ENCODE measurements at regions not wholly inside any gene's neighbourhood (a gene's known extent, or its start where the extent isn't known, plus 50 kb on each side); places are given as distances from the start of the nearest gene placed in this dataset.

- H3K4me1 ChIP-seq (ENCODE audit: control insufficient read depth, insufficient read depth, low read length): peaks cover 35% of the 10 kb centered on the region
- no peaks in the 10 kb centered on the region for H3K27me3 ChIP-seq (ENCODE audit: control insufficient read depth, insufficient read depth, low read length)
- H3K9me3 ChIP-seq (replicated peaks; ENCODE audit: low read length): no peaks in the 10 kb centered on the region
- H3K4me3 ChIP-seq (ENCODE audit: low read length): no peak overlapping the region
- H3K9ac ChIP-seq (ENCODE audit: low read depth, low read length): no peak overlapping the region
- no peaks in the 10 kb centered on the region for H3K36me3 ChIP-seq (ENCODE audit: insufficient read depth, low read length)
- H3K4me2 ChIP-seq (ENCODE audit: low read length): no peak overlapping the region
These were observed 191.1 kb downstream of the MAP2K6 start for GRCh38 chr17:69605571-69605970.

- peak overlapping the region; percentile 83 for H3K9ac ChIP-seq (ENCODE audit: low read depth, low read length)
- H3K9me3 ChIP-seq (replicated peaks; ENCODE audit: low read length): no peaks in the 10 kb centered on the region
- H3K27me3 ChIP-seq (ENCODE audit: control insufficient read depth, insufficient read depth, low read length): no peaks in the 10 kb centered on the region
- peaks cover 35% of the 10 kb centered on the region for H3K4me1 ChIP-seq (ENCODE audit: control insufficient read depth, insufficient read depth, low read length)
- no peak overlapping the region for H3K4me3 ChIP-seq (ENCODE audit: low read length)
- no peak overlapping the region for H3K4me2 ChIP-seq (ENCODE audit: low read length)
- no peaks in the 10 kb centered on the region for H3K36me3 ChIP-seq (ENCODE audit: insufficient read depth, low read length)
These were observed 191.8 kb downstream of the MAP2K6 start for GRCh38 chr17:69606142-69606800.

- no peaks in the 10 kb centered on the region for H3K36me3 ChIP-seq (ENCODE audit: insufficient read depth, low read length)
- no peaks in the 10 kb centered on the region for H3K27me3 ChIP-seq (ENCODE audit: control insufficient read depth, insufficient read depth, low read length)
- H3K9me3 ChIP-seq (replicated peaks; ENCODE audit: low read length): no peaks in the 10 kb centered on the region
- peak overlapping the region; percentile 83 for H3K9ac ChIP-seq (ENCODE audit: low read depth, low read length)
- H3K4me1 ChIP-seq (ENCODE audit: control insufficient read depth, insufficient read depth, low read length): peaks cover 35% of the 10 kb centered on the region
- H3K4me3 ChIP-seq (ENCODE audit: low read length): no peak overlapping the region
- H3K4me2 ChIP-seq (ENCODE audit: low read length): peak overlapping the region; percentile 27
These were observed 192.8 kb downstream of the MAP2K6 start for GRCh38 chr17:69607162-69607834.

- Histone ChIP-seq H3K36me3 (ENCODE audit: insufficient read depth, low read length) (no peaks in the 10 kb centered on the region), H3K27me3 (ENCODE audit: control insufficient read depth, insufficient read depth, low read length) (no peaks in the 10 kb centered on the region), H3K9ac (ENCODE audit: low read depth, low read length) (peak overlapping the region; percentile 83), H3K4me2 (ENCODE audit: low read length) (peak overlapping the region; percentile 75), H3K4me1 (ENCODE audit: control insufficient read depth, insufficient read depth, low read length) (peaks cover 35% of the 10 kb centered on the region), H3K4me3 (ENCODE audit: low read length) (peak overlapping the region; percentile 31), H3K9me3 (replicated peaks; ENCODE audit: low read length) (no peaks in the 10 kb centered on the region)
These were observed 193.6 kb downstream of the MAP2K6 start for GRCh38 chr17:69608141-69608540.

GRCh38 chr17:69608808-69609472, 194.4 kb downstream of the MAP2K6 start:
- Histone ChIP-seq H3K9ac (ENCODE audit: low read depth, low read length) (peak overlapping the region; percentile 83), H3K4me3 (ENCODE audit: low read length) (peak overlapping the region; percentile 37), H3K36me3 (ENCODE audit: insufficient read depth, low read length) (no peaks in the 10 kb centered on the region), H3K27me3 (ENCODE audit: control insufficient read depth, insufficient read depth, low read length) (no peaks in the 10 kb centered on the region), H3K4me1 (ENCODE audit: control insufficient read depth, insufficient read depth, low read length) (peaks cover 35% of the 10 kb centered on the region), H3K9me3 (replicated peaks; ENCODE audit: low read length) (no peaks in the 10 kb centered on the region), H3K4me2 (ENCODE audit: low read length) (peak overlapping the region; percentile 75)

- Histone ChIP-seq H3K4me3 (ENCODE audit: low read length) (peak overlapping the region; percentile 37), H3K9ac (ENCODE audit: low read depth, low read length) (peak overlapping the region; percentile 83), H3K36me3 (ENCODE audit: insufficient read depth, low read length) (no peaks in the 10 kb centered on the region), H3K4me1 (ENCODE audit: control insufficient read depth, insufficient read depth, low read length) (peaks cover 35% of the 10 kb centered on the region), H3K4me2 (ENCODE audit: low read length) (peak overlapping the region; percentile 75), H3K27me3 (ENCODE audit: control insufficient read depth, insufficient read depth, low read length) (no peaks in the 10 kb centered on the region), H3K9me3 (replicated peaks; ENCODE audit: low read length) (no peaks in the 10 kb centered on the region)
These were observed 195.2 kb downstream of the MAP2K6 start for GRCh38 chr17:69609473-69610305.

GRCh38 chr17:69620363-69620762, 205.9 kb downstream of the MAP2K6 start:
- H3K36me3 ChIP-seq (ENCODE audit: insufficient read depth, low read length): no peaks in the 10 kb centered on the region
- no peaks in the 10 kb centered on the region for H3K4me1 ChIP-seq (ENCODE audit: control insufficient read depth, insufficient read depth, low read length)

GRCh38 chr17:69625474-69625873, 211.0 kb downstream of the MAP2K6 start:
- H3K4me3 ChIP-seq (ENCODE audit: low read length): no peak overlapping the region
- no peaks in the 10 kb centered on the region for H3K9me3 ChIP-seq (replicated peaks; ENCODE audit: low read length)
- no peak overlapping the region for H3K4me2 ChIP-seq (ENCODE audit: low read length)
- H3K9ac ChIP-seq (ENCODE audit: low read depth, low read length): no peak overlapping the region
- no peaks in the 10 kb centered on the region for H3K4me1 ChIP-seq (ENCODE audit: control insufficient read depth, insufficient read depth, low read length)
- no peaks in the 10 kb centered on the region for H3K36me3 ChIP-seq (ENCODE audit: insufficient read depth, low read length)
- H3K27me3 ChIP-seq (ENCODE audit: control insufficient read depth, insufficient read depth, low read length): no peaks in the 10 kb centered on the region

More at GRCh38 chr17:69620363-69620762, 205.9 kb downstream of the MAP2K6 start:
- H3K27me3 ChIP-seq (ENCODE audit: control insufficient read depth, insufficient read depth, low read length): no peaks in the 10 kb centered on the region
- no peak overlapping the region for H3K4me3 ChIP-seq (ENCODE audit: low read length)
- H3K9ac ChIP-seq (ENCODE audit: low read depth, low read length): no peak overlapping the region
- H3K4me2 ChIP-seq (ENCODE audit: low read length): no peak overlapping the region
- H3K9me3 ChIP-seq (replicated peaks; ENCODE audit: low read length): no peaks in the 10 kb centered on the region

GRCh38 chr17:69630056-69630635, 215.6 kb downstream of the MAP2K6 start:
- Histone ChIP-seq H3K9ac (ENCODE audit: low read depth, low read length) (no peak overlapping the region), H3K4me3 (ENCODE audit: low read length) (no peak overlapping the region), H3K4me1 (ENCODE audit: control insufficient read depth, insufficient read depth, low read length) (no peaks in the 10 kb centered on the region), H3K9me3 (replicated peaks; ENCODE audit: low read length) (no peaks in the 10 kb centered on the region), H3K4me2 (ENCODE audit: low read length) (no peak overlapping the region), H3K36me3 (ENCODE audit: insufficient read depth, low read length) (no peaks in the 10 kb centered on the region), H3K27me3 (ENCODE audit: control insufficient read depth, insufficient read depth, low read length) (no peaks in the 10 kb centered on the region)

- H3K4me1 ChIP-seq (ENCODE audit: control insufficient read depth, insufficient read depth, low read length): peaks cover 23% of the 10 kb centered on the region
- no peak overlapping the region for H3K9ac ChIP-seq (ENCODE audit: low read depth, low read length)
- no peak overlapping the region for H3K4me3 ChIP-seq (ENCODE audit: low read length)
- H3K4me2 ChIP-seq (ENCODE audit: low read length): no peak overlapping the region
- no peaks in the 10 kb centered on the region for H3K36me3 ChIP-seq (ENCODE audit: insufficient read depth, low read length)
- H3K27me3 ChIP-seq (ENCODE audit: control insufficient read depth, insufficient read depth, low read length): no peaks in the 10 kb centered on the region
- no peaks in the 10 kb centered on the region for H3K9me3 ChIP-seq (replicated peaks; ENCODE audit: low read length)
These were observed 220.3 kb downstream of the MAP2K6 start for GRCh38 chr17:69634844-69635243.
